ENCODE measurements at regions not wholly inside any gene's neighbourhood (a gene's known extent, or its start where the extent isn't known, plus 50 kb on each side); places are given as distances from the start of the nearest gene placed in this dataset.

GRCh38 chr7:128164061-128164954 is 76.8 kb upstream of the LEP start:
- Mint-ChIP-seq H3K27me3 (peaks cover 66% of the 10 kb centered on the region), H3K4me3 (no peak overlapping the region), H3K36me3 (ENCODE audit: low read depth) (no peaks in the 10 kb centered on the region), H3K4me1 (ENCODE audit: low read depth) (peaks cover 21% of the 10 kb centered on the region), H3K9me3 (no peaks in the 10 kb centered on the region), H3K27ac (no peak overlapping the region)

GRCh38 chr7:128164955-128165670 is 76.0 kb upstream of the LEP start:
- H3K9me3 Mint-ChIP-seq: no peaks in the 10 kb centered on the region
- H3K27me3 Mint-ChIP-seq: peaks cover 68% of the 10 kb centered on the region
- no peak overlapping the region for H3K27ac Mint-ChIP-seq
- H3K4me1 Mint-ChIP-seq (ENCODE audit: low read depth): peaks cover 21% of the 10 kb centered on the region
- no peaks in the 10 kb centered on the region for H3K36me3 Mint-ChIP-seq (ENCODE audit: low read depth)
- H3K4me3 Mint-ChIP-seq: peak overlapping the region; percentile 4

GRCh38 chr7:128165927-128166420 is 75.1 kb upstream of the LEP start:
- Mint-ChIP-seq H3K9me3 (no peaks in the 10 kb centered on the region), H3K36me3 (ENCODE audit: low read depth) (no peaks in the 10 kb centered on the region), H3K4me1 (ENCODE audit: low read depth) (peaks cover 21% of the 10 kb centered on the region), H3K4me3 (peak overlapping the region; percentile 70), H3K27me3 (peaks cover 62% of the 10 kb centered on the region), H3K27ac (no peak overlapping the region)

GRCh38 chr7:128166603-128167041 is 74.5 kb upstream of the LEP start:
- peaks cover 63% of the 10 kb centered on the region for H3K27me3 Mint-ChIP-seq
- H3K27ac Mint-ChIP-seq: no peak overlapping the region
- no peaks in the 10 kb centered on the region for H3K36me3 Mint-ChIP-seq (ENCODE audit: low read depth)
- peaks cover 21% of the 10 kb centered on the region for H3K4me1 Mint-ChIP-seq (ENCODE audit: low read depth)
- peak overlapping the region; percentile 70 for H3K4me3 Mint-ChIP-seq
- H3K9me3 Mint-ChIP-seq: no peaks in the 10 kb centered on the region

GRCh38 chr7:128167042-128167701 is 73.9 kb upstream of the LEP start:
- Mint-ChIP-seq H3K4me3 (peak overlapping the region; percentile 70), H3K4me1 (ENCODE audit: low read depth) (peaks cover 21% of the 10 kb centered on the region), H3K27ac (no peak overlapping the region), H3K27me3 (peaks cover 60% of the 10 kb centered on the region), H3K9me3 (no peaks in the 10 kb centered on the region), H3K36me3 (ENCODE audit: low read depth) (no peaks in the 10 kb centered on the region)

- peak overlapping the region; percentile 39 for H3K4me3 Mint-ChIP-seq
- H3K4me1 Mint-ChIP-seq (ENCODE audit: low read depth): peaks cover 21% of the 10 kb centered on the region
- H3K27ac Mint-ChIP-seq: no peak overlapping the region
- peaks cover 52% of the 10 kb centered on the region for H3K27me3 Mint-ChIP-seq
- H3K9me3 Mint-ChIP-seq: no peaks in the 10 kb centered on the region
- H3K36me3 Mint-ChIP-seq (ENCODE audit: low read depth): no peaks in the 10 kb centered on the region
These were observed 73.0 kb upstream of the LEP start for GRCh38 chr7:128167791-128168666.

- H3K4me1 Mint-ChIP-seq (ENCODE audit: low read depth): peaks cover 21% of the 10 kb centered on the region
- no peak overlapping the region for H3K27ac Mint-ChIP-seq
- no peaks in the 10 kb centered on the region for H3K9me3 Mint-ChIP-seq
- H3K27me3 Mint-ChIP-seq: peaks cover 46% of the 10 kb centered on the region
- H3K36me3 Mint-ChIP-seq (ENCODE audit: low read depth): no peaks in the 10 kb centered on the region
- H3K4me3 Mint-ChIP-seq: no peak overlapping the region
These were observed 72.3 kb upstream of the LEP start for GRCh38 chr7:128168667-128169210.

GRCh38 chr7:128170461-128170860 is 70.6 kb upstream of the LEP start:
- no peak overlapping the region for H3K27ac Mint-ChIP-seq
- no peaks in the 10 kb centered on the region for H3K36me3 Mint-ChIP-seq (ENCODE audit: low read depth)
- H3K9me3 Mint-ChIP-seq: no peaks in the 10 kb centered on the region
- peaks cover 35% of the 10 kb centered on the region for H3K27me3 Mint-ChIP-seq
- H3K4me3 Mint-ChIP-seq: no peak overlapping the region
- peaks cover 16% of the 10 kb centered on the region for H3K4me1 Mint-ChIP-seq (ENCODE audit: low read depth)

- Mint-ChIP-seq H3K4me3 (no peak overlapping the region), H3K4me1 (ENCODE audit: low read depth) (peaks cover 16% of the 10 kb centered on the region), H3K9me3 (no peaks in the 10 kb centered on the region), H3K36me3 (ENCODE audit: low read depth) (no peaks in the 10 kb centered on the region), H3K27me3 (peaks cover 29% of the 10 kb centered on the region), H3K27ac (no peak overlapping the region)
These were observed 69.6 kb upstream of the LEP start for GRCh38 chr7:128171342-128171918.

GRCh38 chr7:128172151-128172550 is 68.9 kb upstream of the LEP start:
- peaks cover 33% of the 10 kb centered on the region for H3K27me3 Mint-ChIP-seq
- H3K4me3 Mint-ChIP-seq: no peak overlapping the region
- no peaks in the 10 kb centered on the region for H3K9me3 Mint-ChIP-seq
- H3K4me1 Mint-ChIP-seq (ENCODE audit: low read depth): peaks cover 13% of the 10 kb centered on the region
- no peak overlapping the region for H3K27ac Mint-ChIP-seq
- no peaks in the 10 kb centered on the region for H3K36me3 Mint-ChIP-seq (ENCODE audit: low read depth)

- Mint-ChIP-seq H3K36me3 (ENCODE audit: low read depth) (no peaks in the 10 kb centered on the region), H3K27ac (no peak overlapping the region), H3K9me3 (no peaks in the 10 kb centered on the region), H3K4me3 (no peak overlapping the region), H3K27me3 (peaks cover 40% of the 10 kb centered on the region), H3K4me1 (ENCODE audit: low read depth) (peaks cover 11% of the 10 kb centered on the region)
These were observed 68.1 kb upstream of the LEP start for GRCh38 chr7:128172963-128173362.

GRCh38 chr7:128174386-128174785 is 66.7 kb upstream of the LEP start:
- Mint-ChIP-seq H3K4me1 (ENCODE audit: low read depth) (no peaks in the 10 kb centered on the region), H3K36me3 (ENCODE audit: low read depth) (no peaks in the 10 kb centered on the region), H3K27ac (no peak overlapping the region), H3K4me3 (no peak overlapping the region), H3K9me3 (no peaks in the 10 kb centered on the region), H3K27me3 (peaks cover 32% of the 10 kb centered on the region)

- H3K27ac Mint-ChIP-seq: no peak overlapping the region
- no peak overlapping the region for H3K4me3 Mint-ChIP-seq
- no peaks in the 10 kb centered on the region for H3K9me3 Mint-ChIP-seq
- no peaks in the 10 kb centered on the region for H3K4me1 Mint-ChIP-seq (ENCODE audit: low read depth)
- no peaks in the 10 kb centered on the region for H3K36me3 Mint-ChIP-seq (ENCODE audit: low read depth)
- H3K27me3 Mint-ChIP-seq: peaks cover 33% of the 10 kb centered on the region
These were observed 64.4 kb upstream of the LEP start for GRCh38 chr7:128176696-128177095.
